Neuronal stem cell (in vitro differentiated cells): ENCODE measurements at regions not wholly inside any gene's neighbourhood (a gene's known extent, or its start where the extent isn't known, plus 50 kb on each side); places are given as distances from the start of the nearest gene placed in this dataset.

Source experiments
- DNase-seq: peaks from one replicate; pipeline ENCODE4 v3.0.0-alpha.2; 2013; ENCODE audit warnings: low spot score
- H2AFZ ChIP-seq: one replicate; pipeline ENCODE4 v1.6.1; 2013; ENCODE audit warnings: mild to moderate bottlenecking, low read length, inconsistent platforms
- H2AK5ac ChIP-seq: 2 replicates; pipeline ENCODE4 v1.6.1; 2013; ENCODE audit warnings: low read depth, mild to moderate bottlenecking, inconsistent platforms, low read length, moderate library complexity, mixed read lengths
- H2BK120ac ChIP-seq: 2 replicates; pipeline ENCODE4 v1.6.1; 2013; ENCODE audit warnings: low read depth, mild to moderate bottlenecking, inconsistent platforms, low read length, moderate library complexity, mixed read lengths
- H2BK12ac ChIP-seq: one replicate; pipeline ENCODE4 v1.6.1; 2013; ENCODE audit warnings: low read length, inconsistent platforms
- H2BK15ac ChIP-seq: 2 replicates; pipeline ENCODE4 v1.6.1; 2013; ENCODE audit warnings: mild to moderate bottlenecking, low read length, inconsistent platforms, mixed read lengths
- H2BK5ac ChIP-seq: one replicate; pipeline ENCODE4 v1.6.1; 2013; ENCODE audit warnings: inconsistent platforms, mild to moderate bottlenecking, low read length, moderate library complexity
- H3K14ac ChIP-seq: one replicate; pipeline ENCODE4 v1.6.1; 2013; ENCODE audit warnings: low read length, inconsistent platforms
- H3K18ac ChIP-seq: 2 replicates; pipeline ENCODE4 v1.6.1; 2013; ENCODE audit warnings: low read length, inconsistent platforms
- H3K23ac ChIP-seq: 2 replicates; pipeline ENCODE4 v1.6.1; 2013; ENCODE audit warnings: low read depth, mild to moderate bottlenecking, mixed read lengths, low read length, inconsistent platforms; ENCODE audit not compliant: poor library complexity
- H3K27ac ChIP-seq: replicated peaks from 3 replicates; pipeline ENCODE4 v1.5.1; 2013; ENCODE audit warnings: low read length, inconsistent platforms
- H3K27me3 ChIP-seq, 3 experiments: 2 replicates each; pipeline ENCODE4 v1.6.1; 2013; ENCODE audit warnings: low read length in 3 of 3, mild to moderate bottlenecking in 2 of 3, inconsistent platforms in 1 of 3, low read depth in 1 of 3, mixed read lengths in 1 of 3, moderate library complexity in 1 of 3; ENCODE audit not compliant: control insufficient read depth in 3 of 3, insufficient read depth in 3 of 3
- H3K36me3 ChIP-seq, 2 donors: replicated peaks in 1 of 2; 2 replicates each; pipeline ENCODE4 v1.6.1; 2013; ENCODE audit warnings: low read length in 2 of 2; ENCODE audit not compliant: control insufficient read depth in 2 of 2, insufficient read depth in 2 of 2
- H3K4ac ChIP-seq: 2 replicates; pipeline ENCODE4 v1.6.1; 2013; ENCODE audit warnings: inconsistent platforms, mild to moderate bottlenecking, low read length, moderate library complexity
- H3K4me1 ChIP-seq, 2 donors: 1 replicate in 1 of 2; 2 replicates in 1 of 2; pipeline ENCODE4 v1.6.1; 2013; ENCODE audit warnings: low read length in 2 of 2, low read depth in 1 of 2; ENCODE audit not compliant: control insufficient read depth in 2 of 2, insufficient read depth in 1 of 2
- H3K4me2 ChIP-seq: one replicate; pipeline ENCODE4 v1.6.1; 2013; ENCODE audit warnings: mild to moderate bottlenecking, low read length, inconsistent platforms; ENCODE audit not compliant: insufficient read depth, poor library complexity, severe bottlenecking
- H3K4me3 ChIP-seq, 2 donors: 2 replicates each; pipeline ENCODE4 v1.5.1; 2013; ENCODE audit warnings: low read length in 2 of 2, mild to moderate bottlenecking in 2 of 2, inconsistent platforms in 1 of 2, moderate library complexity in 1 of 2
- H3K79me1 ChIP-seq: one replicate; pipeline ENCODE4 v1.6.1; 2013; ENCODE audit warnings: low read depth, mild to moderate bottlenecking, inconsistent platforms, low read length, moderate library complexity
- H3K9ac ChIP-seq: one replicate; pipeline ENCODE4 v1.6.1; 2013; ENCODE audit warnings: mild to moderate bottlenecking, low read depth, low read length, inconsistent platforms; ENCODE audit not compliant: poor library complexity
- H3K9me3 ChIP-seq, 2 donors: replicated peaks in 1 of 2; 2 replicates each; pipeline versions ENCODE3 to v1.6.1; 2013; ENCODE audit warnings: low read length in 2 of 2, mild to moderate bottlenecking in 2 of 2, inconsistent platforms in 1 of 2, low read depth in 1 of 2, mixed read lengths in 1 of 2, moderate library complexity in 1 of 2; ENCODE audit not compliant: control insufficient read depth in 2 of 2, insufficient read depth in 1 of 2
- H4K8ac ChIP-seq: one replicate; pipeline ENCODE4 v1.6.1; 2013; ENCODE audit warnings: low read depth, mild to moderate bottlenecking, inconsistent platforms, low read length, moderate library complexity
- H4K91ac ChIP-seq: one replicate; pipeline ENCODE4 v1.6.1; 2013; ENCODE audit warnings: low read length, low read depth, mild to moderate bottlenecking, inconsistent platforms; ENCODE audit not compliant: poor library complexity
- WGBS, 2 donors: extraction: QIAGEN DNeasy Blood & Tissue Kit; methylation state at CpG; one replicate each; pipeline ENCODE4 v1.1.7; 2013; ENCODE audit warnings: missing lambda C conversion rate in 2 of 2, mixed read lengths in 1 of 2; ENCODE audit not compliant: insufficient read length in 2 of 2, insufficient replicate concordance in 1 of 2; ENCODE audit errors: extremely low coverage in 2 of 2; 5-methylcytosine and 5-hydroxymethylcytosine counted together

GRCh38 chr5:1748271-1748670 lies 51.4 kb downstream of the MRPL36 start:
- H4K8ac ChIP-seq = no peak overlapping the region
- no peak overlapping the region for H3K23ac ChIP-seq
- no peak overlapping the region for H3K4me3 ChIP-seq
- H2AFZ ChIP-seq = no peak overlapping the region
- H3K14ac ChIP-seq = peak overlapping the region; percentile 8
- H3K36me3 ChIP-seq = no peaks in the 10 kb centered on the region
- H2BK15ac ChIP-seq = no peak overlapping the region
- no peak overlapping the region for H3K9ac ChIP-seq
- no peak for DNase-seq
- no peaks in the 10 kb centered on the region for H3K27me3 ChIP-seq
- H2BK12ac ChIP-seq = no peak overlapping the region
- H3K9me3 ChIP-seq = no peaks in the 10 kb centered on the region
- H3K4me1 ChIP-seq = peaks cover 0 to 2% of the 10 kb centered on the region in 2 donors
- H2AK5ac ChIP-seq = no peak overlapping the region
- no peak overlapping the region for H3K27ac ChIP-seq
- peak overlapping the region; percentile 38 for H3K18ac ChIP-seq
- H3K79me1 ChIP-seq = peaks cover 4% of the 10 kb centered on the region
- H3K4me2 ChIP-seq = no peak overlapping the region
- H3K4ac ChIP-seq = no peak overlapping the region
- no CpG with 5 or more reads among the region's 12 CpGs for WGBS, 2 donors
- no peak overlapping the region for H2BK5ac ChIP-seq
- no peak overlapping the region for H2BK120ac ChIP-seq
- no peak overlapping the region for H4K91ac ChIP-seq

GRCh38 chr5:1747803-1748085 lies 51.9 kb downstream of the MRPL36 start:
- H3K18ac ChIP-seq = no peak overlapping the region
- H2AFZ ChIP-seq = no peak overlapping the region
- H3K4me2 ChIP-seq = no peak overlapping the region
- WGBS, 2 donors = no CpG with 5 or more reads among the region's 5 CpGs
- H3K27ac ChIP-seq = no peak overlapping the region
- peaks cover 0 to 2% of the 10 kb centered on the region in 2 donors for H3K4me1 ChIP-seq
- H3K4ac ChIP-seq = no peak overlapping the region
- no peak overlapping the region for H4K91ac ChIP-seq
- H2BK12ac ChIP-seq = no peak overlapping the region
- H3K9me3 ChIP-seq = no peaks in the 10 kb centered on the region
- peaks cover 4% of the 10 kb centered on the region for H3K79me1 ChIP-seq
- H2BK5ac ChIP-seq = no peak overlapping the region
- H2BK15ac ChIP-seq = no peak overlapping the region
- H2BK120ac ChIP-seq = no peak overlapping the region
- H4K8ac ChIP-seq = no peak overlapping the region
- H3K4me3 ChIP-seq = no peak overlapping the region
- no peaks in the 10 kb centered on the region for H3K27me3 ChIP-seq
- H3K14ac ChIP-seq = no peak overlapping the region
- H3K9ac ChIP-seq = no peak overlapping the region
- H3K23ac ChIP-seq = no peak overlapping the region
- no peak for DNase-seq
- no peak overlapping the region for H2AK5ac ChIP-seq
- H3K36me3 ChIP-seq = no peaks in the 10 kb centered on the region

DNA sequence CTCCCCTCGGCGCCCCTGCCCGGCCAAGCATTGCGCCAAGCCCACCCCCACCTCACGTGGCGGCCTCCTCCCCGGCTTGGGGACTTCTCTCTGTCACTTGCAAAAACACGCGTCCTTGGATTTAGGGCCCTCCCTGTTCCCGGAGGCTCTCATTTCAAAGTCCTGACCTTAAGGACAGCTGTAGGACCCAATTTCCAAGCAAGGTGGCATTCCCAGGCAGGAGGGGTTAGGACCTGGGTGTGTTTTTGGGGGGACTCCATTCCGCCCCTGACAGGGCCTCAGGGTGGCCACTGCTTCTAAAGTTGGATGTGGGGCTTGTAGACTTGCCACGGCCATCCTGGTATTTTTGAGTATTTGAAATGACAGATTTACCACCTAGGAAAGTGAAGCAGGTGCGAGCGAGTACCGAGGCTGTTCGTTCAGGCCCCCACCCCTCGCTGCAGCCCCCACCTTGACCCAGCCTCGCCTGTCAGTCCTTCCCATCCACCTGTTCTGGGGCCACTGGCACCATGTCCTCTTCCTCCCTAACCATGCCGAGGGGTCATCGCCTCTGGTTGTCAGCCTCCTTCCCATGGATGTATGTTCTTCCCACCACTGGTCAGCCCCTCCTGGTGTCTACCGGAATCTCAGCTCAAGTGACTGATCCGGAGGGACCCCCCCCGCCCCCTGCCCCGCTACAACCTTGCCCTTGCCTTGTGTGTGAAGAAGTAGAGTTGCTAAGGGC lies 52.4 kb downstream of the MRPL36 start:
- H4K91ac ChIP-seq = no peak overlapping the region
- no peak overlapping the region for H3K9ac ChIP-seq
- peak overlapping the region; percentile 67 for H2BK15ac ChIP-seq
- no peak overlapping the region for H3K4me3 ChIP-seq
- no peak overlapping the region for H3K14ac ChIP-seq
- peak overlapping the region; percentile 84 for H3K18ac ChIP-seq
- no peak overlapping the region for H2BK120ac ChIP-seq
- no peaks in the 10 kb centered on the region for H3K27me3 ChIP-seq
- H4K8ac ChIP-seq = no peak overlapping the region
- DNase-seq = no peak
- no peak overlapping the region for H3K27ac ChIP-seq
- H3K79me1 ChIP-seq = peaks cover 4% of the 10 kb centered on the region
- H3K4me1 ChIP-seq = peaks cover 0 to 2% of the 10 kb centered on the region in 2 donors
- H2AK5ac ChIP-seq = no peak overlapping the region
- H3K4me2 ChIP-seq = no peak overlapping the region
- peak overlapping the region; percentile 85 for H3K23ac ChIP-seq
- H3K36me3 ChIP-seq = no peaks in the 10 kb centered on the region
- no peak overlapping the region for H2AFZ ChIP-seq
- H2BK5ac ChIP-seq = peak overlapping the region; percentile 48
- H3K9me3 ChIP-seq = no peaks in the 10 kb centered on the region
- H2BK12ac ChIP-seq = no peak overlapping the region
- WGBS, 2 donors = no CpG with 5 or more reads among the region's 24 CpGs
- no peak overlapping the region for H3K4ac ChIP-seq

- peak overlapping the region; percentile 99 for H3K14ac ChIP-seq
- H2BK5ac ChIP-seq = peak overlapping the region; percentile 53
- no CpG with 5 or more reads among the region's 63 CpGs for WGBS, 2 donors
These were observed 53.1 kb downstream of the MRPL36 start for GRCh38 chr5:1746371-1747078.

More at GRCh38 chr5:1746371-1747078, 53.1 kb downstream of the MRPL36 start:
- H3K4me2 ChIP-seq = no peak overlapping the region
- H3K18ac ChIP-seq = peak overlapping the region; percentile 84
- H3K4me3 ChIP-seq = peak overlapping the region in 1 of 2 donors; percentile 27
- H3K27ac ChIP-seq = no peak overlapping the region
- no peak overlapping the region for H2AFZ ChIP-seq
- no peak overlapping the region for H2AK5ac ChIP-seq
- peak overlapping the region; percentile 67 for H2BK15ac ChIP-seq
- no peaks in the 10 kb centered on the region for H3K36me3 ChIP-seq
- no peaks in the 10 kb centered on the region for H3K9me3 ChIP-seq
- H3K9ac ChIP-seq = no peak overlapping the region
- no peak overlapping the region for H2BK120ac ChIP-seq
- DNase-seq = no peak
- peak overlapping the region; percentile 76 for H3K4ac ChIP-seq
- H3K79me1 ChIP-seq = peaks cover 4% of the 10 kb centered on the region
- peaks cover 0 to 1% of the 10 kb centered on the region in 2 donors for H3K4me1 ChIP-seq
- no peaks in the 10 kb centered on the region for H3K27me3 ChIP-seq
- H4K8ac ChIP-seq = peak overlapping the region; percentile 3
- peak overlapping the region; percentile 85 for H3K23ac ChIP-seq
- no peak overlapping the region for H4K91ac ChIP-seq
- no peak overlapping the region for H2BK12ac ChIP-seq
